ENCODE measurements at regions not wholly inside any gene's neighbourhood (a gene's known extent, or its start where the extent isn't known, plus 50 kb on each side); places are given as distances from the start of the nearest gene placed in this dataset.

DNA sequence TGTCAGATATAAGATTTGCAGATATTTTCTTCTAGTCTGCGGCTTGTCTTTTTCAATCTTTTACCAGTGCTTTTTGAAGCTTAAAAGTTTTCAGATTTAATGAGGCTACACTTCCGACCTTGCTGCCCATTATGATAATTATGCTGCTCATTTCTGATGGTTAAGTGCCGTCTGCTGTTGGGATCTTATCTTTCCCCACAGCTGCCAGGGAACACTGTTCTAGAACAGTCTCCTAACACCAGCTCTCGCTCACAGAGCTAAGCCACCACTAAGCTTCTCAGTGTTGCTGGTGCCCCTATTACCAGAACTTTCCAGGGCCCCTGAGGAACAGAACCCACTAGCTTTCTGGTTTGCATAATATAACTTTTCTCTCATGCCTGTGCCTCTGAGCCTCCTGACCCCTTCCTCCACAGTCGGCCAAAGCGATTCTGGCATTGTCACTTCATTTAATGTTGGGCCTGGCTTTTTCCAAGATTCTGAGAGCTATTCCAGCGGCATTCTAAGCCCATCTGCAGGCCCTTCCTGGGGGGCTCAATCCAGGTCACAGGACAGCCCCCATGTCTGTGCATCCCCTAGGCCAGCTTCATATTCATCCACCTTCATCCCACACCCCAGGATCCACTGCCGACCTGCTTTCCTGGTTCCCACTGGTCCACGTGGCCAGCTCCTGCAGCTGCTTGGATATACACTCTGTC is 237.0 kb downstream of the PTPRU start:
- TF ChIP-seq POLR2AphosphoS5 (IDR thresholded peaks at IDR 0.05), result no peak
- no peak for TF ChIP-seq CTCF (IDR thresholded peaks at IDR 0.05; ENCODE audit: poor library complexity, severe bottlenecking)
- TF ChIP-seq SMC3 (conservative IDR thresholded peaks at IDR 0.05; ENCODE audit: poor library complexity), result no peak
- no peak for TF ChIP-seq EZH2 (IDR thresholded peaks at IDR 0.05; ENCODE audit: borderline replicate concordance, insufficient read depth, low read length, poor library complexity, severe bottlenecking)

All from neural cell (in vitro differentiated cells).